Uterus (tissue), 3 donors: ENCODE measurements at regions not wholly inside any gene's neighbourhood (a gene's known extent, or its start where the extent isn't known, plus 50 kb on each side); places are given as distances from the start of the nearest gene placed in this dataset.

ENCODE experiments used
- DNase-seq, 2 donors: peaks; one replicate each; pipeline ENCODE4 v3.0.0-alpha.2; 2019 to 2020
- H3K27ac ChIP-seq, 2 donors: fragments of 200-600 bp; sonication (generic); 1 replicate in 1 of 2; 2 replicates in 1 of 2; pipeline ENCODE4 v1.5.1; 2016 to 2018
- H3K27me3 ChIP-seq, 2 donors: fragments of 200-600 bp; sonication (generic); one replicate each; pipeline ENCODE4 v1.5.1; 2018 to 2019; ENCODE audit warnings: control low read depth in 1 of 2
- H3K36me3 ChIP-seq, 2 donors: fragments of 200-600 bp; sonication (generic); one replicate each; pipeline ENCODE4 v1.5.1; 2019; ENCODE audit warnings: control low read depth in 1 of 2
- H3K4me1 ChIP-seq, 2 donors: fragments of 200-600 bp; sonication (generic); one replicate each; pipeline ENCODE4 v1.5.1; 2018 to 2019; ENCODE audit warnings: control low read depth in 1 of 2
- H3K4me3 ChIP-seq, 2 donors: fragments of 200-600 bp; sonication (generic); 1 replicate in 1 of 2; 2 replicates in 1 of 2; pipeline ENCODE4 v1.5.1; 2018 to 2019; ENCODE audit warnings: mild to moderate bottlenecking in 1 of 2
- H3K9me3 ChIP-seq, 2 donors: fragments of 200-600 bp; sonication (generic); one replicate each; pipeline ENCODE4 v1.5.1; 2019; ENCODE audit warnings: control low read depth in 1 of 2
- POLR2A ChIP-seq, 2 donors: fragments of 450-650 bp; IDR thresholded peaks; one replicate each; pipeline ENCODE4 v1.6.1; 2016; ENCODE audit warnings: antibody characterized with exemption in 2 of 2, mild to moderate bottlenecking in 1 of 2, moderate library complexity in 1 of 2
- intact Hi-C: fragments of 100-400 bp; cut with DNase I; formaldehyde crosslinking; loops from one replicate; pipeline ENCODE4 v1.15.1; 2023; ENCODE audit warnings: low total_unique reads
- TF ChIP-seq, protein P1 (sequence below), 4 experiments: fragments of 200-600 bp in 2 of 4; fragments of 450-650 bp in 2 of 4; sonication (generic) in 2 of 4; IDR thresholded peaks; one replicate each; pipeline ENCODE4 v1.5.1; 2016 to 2019; ENCODE audit warnings: antibody characterized with exemption in 4 of 4, mild to moderate bottlenecking in 2 of 4, moderate library complexity in 1 of 4
- donor health status: DM: yes; HTN: yes; CAD: no.

DNA sequence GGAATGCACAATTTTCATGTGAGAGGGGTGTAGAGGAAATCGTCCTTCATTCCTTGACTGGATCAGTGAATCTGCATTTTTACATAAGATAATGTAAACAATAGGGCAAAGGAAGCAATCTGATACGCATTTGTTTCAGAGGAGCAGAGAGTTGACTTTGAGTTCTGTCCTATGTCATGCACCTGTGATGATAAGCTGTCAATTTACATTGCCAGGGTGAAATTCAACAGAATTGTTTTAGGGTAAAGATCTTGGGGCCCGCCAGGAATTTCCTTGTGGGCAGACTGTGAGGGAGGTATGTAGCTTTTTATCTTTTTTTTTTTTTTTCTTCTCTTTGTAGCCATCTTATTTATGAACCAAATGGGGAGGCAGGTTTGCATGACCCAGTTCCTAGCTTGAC is 58.3 kb upstream of the LARP1 start:
- intact Hi-C loops, result no loop called here
- TF ChIP-seq POLR2A (IDR thresholded peaks at IDR 0.05), result no peak
- TF ChIP-seq, protein P1, sequence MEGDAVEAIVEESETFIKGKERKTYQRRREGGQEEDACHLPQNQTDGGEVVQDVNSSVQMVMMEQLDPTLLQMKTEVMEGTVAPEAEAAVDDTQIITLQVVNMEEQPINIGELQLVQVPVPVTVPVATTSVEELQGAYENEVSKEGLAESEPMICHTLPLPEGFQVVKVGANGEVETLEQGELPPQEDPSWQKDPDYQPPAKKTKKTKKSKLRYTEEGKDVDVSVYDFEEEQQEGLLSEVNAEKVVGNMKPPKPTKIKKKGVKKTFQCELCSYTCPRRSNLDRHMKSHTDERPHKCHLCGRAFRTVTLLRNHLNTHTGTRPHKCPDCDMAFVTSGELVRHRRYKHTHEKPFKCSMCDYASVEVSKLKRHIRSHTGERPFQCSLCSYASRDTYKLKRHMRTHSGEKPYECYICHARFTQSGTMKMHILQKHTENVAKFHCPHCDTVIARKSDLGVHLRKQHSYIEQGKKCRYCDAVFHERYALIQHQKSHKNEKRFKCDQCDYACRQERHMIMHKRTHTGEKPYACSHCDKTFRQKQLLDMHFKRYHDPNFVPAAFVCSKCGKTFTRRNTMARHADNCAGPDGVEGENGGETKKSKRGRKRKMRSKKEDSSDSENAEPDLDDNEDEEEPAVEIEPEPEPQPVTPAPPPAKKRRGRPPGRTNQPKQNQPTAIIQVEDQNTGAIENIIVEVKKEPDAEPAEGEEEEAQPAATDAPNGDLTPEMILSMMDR (IDR thresholded peaks at IDR 0.05), result no peak

DNA sequence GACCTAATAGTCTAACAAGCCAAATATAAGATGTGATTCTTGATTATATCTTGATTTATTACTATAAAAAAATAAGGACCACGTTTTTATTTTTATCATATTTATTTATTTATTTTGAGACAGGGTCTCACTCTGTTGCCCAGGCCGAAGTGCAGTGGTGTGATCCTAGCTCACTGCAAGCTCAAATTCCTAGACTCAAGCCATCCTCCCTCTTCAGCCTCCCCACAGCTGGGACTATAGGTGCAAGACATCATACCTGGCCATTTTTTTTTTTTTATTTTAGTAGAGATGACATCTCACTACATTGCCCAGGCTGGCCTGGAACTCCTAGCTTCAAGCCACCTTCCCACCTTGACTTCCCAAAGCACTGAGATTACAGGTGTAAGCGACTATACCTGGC is 61.0 kb upstream of the LARP1 start:
- no peak overlapping the region for H3K27ac ChIP-seq
- no peaks in the 10 kb centered on the region for H3K9me3 ChIP-seq
- no peak for DNase-seq
- TF ChIP-seq, protein P1 (IDR thresholded peaks at IDR 0.05), result no peak
- no peak for TF ChIP-seq POLR2A (IDR thresholded peaks at IDR 0.05)
- intact Hi-C loops, result no loop called here
- H3K36me3 ChIP-seq, result no peaks in the 10 kb centered on the region
- H3K27me3 ChIP-seq, result no peaks in the 10 kb centered on the region
- no peaks in the 10 kb centered on the region for H3K4me1 ChIP-seq
- no peak overlapping the region for H3K4me3 ChIP-seq

More for the DNA sequence above, 58.3 kb upstream of the LARP1 start:
- Histone ChIP-seq H3K4me3 (no peak overlapping the region), H3K36me3 (no peaks in the 10 kb centered on the region), H3K9me3 (no peaks in the 10 kb centered on the region), H3K27ac (no peak overlapping the region), H3K27me3 (no peaks in the 10 kb centered on the region), H3K4me1 (no peaks in the 10 kb centered on the region)
- no peak for DNase-seq

DNA sequence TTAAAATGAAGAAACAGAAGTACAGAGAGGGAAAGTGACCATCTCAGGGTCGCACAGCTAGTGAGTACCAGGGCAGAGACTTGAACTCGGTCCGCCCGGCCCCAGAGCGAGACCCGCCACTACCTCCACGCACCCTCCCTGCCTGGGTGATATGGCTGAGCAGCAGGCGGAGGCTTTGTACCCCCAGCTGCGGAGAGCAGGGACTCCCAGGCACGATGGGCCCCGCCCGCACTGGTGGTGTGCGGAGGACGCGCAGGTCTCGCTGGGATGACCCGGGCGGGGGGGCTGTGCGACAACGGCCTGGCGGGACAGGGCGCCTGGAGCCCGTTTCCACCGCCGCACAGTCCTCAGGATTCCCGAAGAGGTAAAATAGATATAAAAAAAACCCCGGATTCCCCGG is 64.7 kb upstream of the LARP1 start:
- Histone ChIP-seq H3K9me3 (no peaks in the 10 kb centered on the region), H3K4me1 (no peaks in the 10 kb centered on the region), H3K36me3 (no peaks in the 10 kb centered on the region), H3K27ac (no peak overlapping the region), H3K27me3 (no peaks in the 10 kb centered on the region), H3K4me3 (no peak overlapping the region)
- intact Hi-C loops, result no loop called here
- DNase-seq, result no peak
- TF ChIP-seq, protein P1 (IDR thresholded peaks at IDR 0.05), result no peak
- no peak for TF ChIP-seq POLR2A (IDR thresholded peaks at IDR 0.05)

DNA sequence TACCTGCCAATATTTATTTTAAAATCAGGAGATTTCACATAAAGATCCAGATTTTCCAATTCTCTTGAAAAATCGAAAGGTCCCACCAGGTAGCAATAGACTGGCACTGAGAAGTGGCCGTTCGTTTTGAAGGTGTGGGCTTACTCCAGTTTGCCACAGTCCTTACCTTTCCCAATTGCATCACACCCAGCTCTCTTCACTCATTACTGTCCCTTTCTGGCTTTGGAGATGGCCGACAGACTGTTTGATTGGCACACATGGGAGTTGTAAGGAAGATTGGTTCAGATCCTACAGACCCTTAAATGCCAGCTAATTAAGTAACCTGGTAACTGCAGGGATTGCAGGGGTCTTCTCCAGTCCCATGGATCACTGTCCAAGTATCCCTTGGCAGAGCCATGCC is 68.7 kb upstream of the LARP1 start:
- no peak for TF ChIP-seq POLR2A (IDR thresholded peaks at IDR 0.05)
- TF ChIP-seq, protein P1 (IDR thresholded peaks at IDR 0.05), result no peak
- intact Hi-C loops, result no loop called here

DNA sequence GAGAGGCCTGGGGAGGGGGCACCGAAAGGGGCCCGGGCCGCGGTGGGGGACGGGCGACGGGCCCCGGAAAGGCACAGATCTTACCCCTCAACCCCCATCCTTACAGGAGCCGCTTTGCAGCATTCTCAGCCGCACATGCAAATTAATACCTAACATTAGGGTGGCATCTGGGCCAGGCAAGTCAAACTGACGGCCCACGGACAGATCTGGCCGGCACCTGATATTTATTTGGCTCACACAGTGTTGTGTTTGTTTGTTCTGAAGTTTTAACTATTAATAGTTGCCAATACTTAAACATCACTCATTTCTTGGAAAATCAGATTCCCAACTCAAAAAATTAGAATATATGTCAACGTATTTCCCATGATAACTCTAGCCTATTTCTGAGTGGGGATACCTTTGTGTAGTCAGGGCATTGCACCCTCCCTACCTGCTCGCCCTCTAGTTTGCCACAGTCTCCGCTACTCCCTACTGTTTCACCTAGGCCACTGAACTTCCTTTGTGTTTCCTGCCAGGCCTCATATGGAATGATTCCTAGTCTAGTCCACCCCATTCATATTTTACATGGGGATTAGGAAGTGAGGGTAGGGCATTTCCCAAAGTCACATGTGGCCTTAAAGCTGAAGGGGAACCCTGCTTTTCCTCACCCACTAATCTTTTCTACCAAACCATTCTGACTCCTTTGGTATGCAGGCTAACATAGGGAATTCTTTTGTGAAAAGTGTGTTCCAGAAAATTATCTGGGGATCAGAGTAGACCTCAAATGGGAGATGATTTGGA is 71.9 kb upstream of the LARP1 start:
- TF ChIP-seq POLR2A (IDR thresholded peaks at IDR 0.05), result no peak
- TF ChIP-seq, protein P1 (IDR thresholded peaks at IDR 0.05), result no peak
- Histone ChIP-seq H3K4me3 (peak overlapping the region; percentile 31 to 48), H3K36me3 (no peaks in the 10 kb centered on the region), H3K9me3 (no peaks in the 10 kb centered on the region), H3K27ac (peak overlapping the region; percentile 79 to 82), H3K27me3 (no peaks in the 10 kb centered on the region), H3K4me1 (peaks cover 0 to 5% of the 10 kb centered on the region in 2 donors)
- no peak for DNase-seq
- intact Hi-C loops, result no loop called here

More for the DNA sequence above, 68.7 kb upstream of the LARP1 start:
- H3K27ac ChIP-seq, result no peak overlapping the region
- no peak for DNase-seq
- no peaks in the 10 kb centered on the region for H3K36me3 ChIP-seq
- H3K9me3 ChIP-seq, result no peaks in the 10 kb centered on the region
- H3K4me1 ChIP-seq, result peaks cover 0 to 5% of the 10 kb centered on the region in 2 donors
- H3K4me3 ChIP-seq, result no peak overlapping the region
- H3K27me3 ChIP-seq, result no peaks in the 10 kb centered on the region
